OCI-LY3 (cell line): ENCODE measurements at regions not wholly inside any gene's neighbourhood (a gene's known extent, or its start where the extent isn't known, plus 50 kb on each side); places are given as distances from the start of the nearest gene placed in this dataset.

Experiments
- EZH2phosphoT487 ChIP-seq: fragments of 200-600 bp; shearing (Covaris generic); IDR thresholded peaks from 2 replicates; pipeline ENCODE4 v1.6.1; 2018; ENCODE audit warnings: antibody characterized with exemption, mixed run types, low read depth
- TF ChIP-seq, protein P1 (sequence below): fragments of 200-600, 300-600 bp; sonication (generic); IDR thresholded peaks from 2 replicates; pipeline ENCODE4 v1.5.1; 2014; ENCODE audit warnings: antibody characterized with exemption, low read length, low read depth

DNA sequence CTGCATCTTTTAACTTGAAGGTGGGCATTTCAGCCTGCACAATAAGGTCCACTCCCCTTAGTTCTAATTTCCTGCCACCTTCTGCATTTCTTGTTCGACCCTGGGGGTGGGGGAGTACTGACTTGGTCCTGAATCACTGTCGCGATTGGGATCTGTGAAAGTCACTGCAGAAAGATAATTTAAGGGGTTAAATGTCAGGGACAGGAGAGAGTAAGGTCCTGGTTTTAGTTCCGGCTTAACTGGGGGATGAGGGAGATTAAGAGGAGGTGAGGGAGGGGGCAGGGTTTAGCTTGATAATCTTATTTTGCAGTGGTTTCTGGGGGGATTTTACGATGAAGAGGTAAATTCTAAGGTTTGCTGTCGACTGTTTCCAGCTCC is 128.1 kb downstream of the MRPS6 start:
- TF ChIP-seq, protein P1, sequence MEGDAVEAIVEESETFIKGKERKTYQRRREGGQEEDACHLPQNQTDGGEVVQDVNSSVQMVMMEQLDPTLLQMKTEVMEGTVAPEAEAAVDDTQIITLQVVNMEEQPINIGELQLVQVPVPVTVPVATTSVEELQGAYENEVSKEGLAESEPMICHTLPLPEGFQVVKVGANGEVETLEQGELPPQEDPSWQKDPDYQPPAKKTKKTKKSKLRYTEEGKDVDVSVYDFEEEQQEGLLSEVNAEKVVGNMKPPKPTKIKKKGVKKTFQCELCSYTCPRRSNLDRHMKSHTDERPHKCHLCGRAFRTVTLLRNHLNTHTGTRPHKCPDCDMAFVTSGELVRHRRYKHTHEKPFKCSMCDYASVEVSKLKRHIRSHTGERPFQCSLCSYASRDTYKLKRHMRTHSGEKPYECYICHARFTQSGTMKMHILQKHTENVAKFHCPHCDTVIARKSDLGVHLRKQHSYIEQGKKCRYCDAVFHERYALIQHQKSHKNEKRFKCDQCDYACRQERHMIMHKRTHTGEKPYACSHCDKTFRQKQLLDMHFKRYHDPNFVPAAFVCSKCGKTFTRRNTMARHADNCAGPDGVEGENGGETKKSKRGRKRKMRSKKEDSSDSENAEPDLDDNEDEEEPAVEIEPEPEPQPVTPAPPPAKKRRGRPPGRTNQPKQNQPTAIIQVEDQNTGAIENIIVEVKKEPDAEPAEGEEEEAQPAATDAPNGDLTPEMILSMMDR = no peak
- no peak for TF ChIP-seq EZH2phosphoT487
